Fibroblast of mammary gland (primary cell): ENCODE measurements at regions not wholly inside any gene's neighbourhood (a gene's known extent, or its start where the extent isn't known, plus 50 kb on each side); places are given as distances from the start of the nearest gene placed in this dataset.

ENCODE experiments used
- DNase-seq: peaks from one replicate; pipeline ENCODE4 v3.0.0-alpha.2; 2010; ENCODE audit warnings: low read depth
- H3K4me3 ChIP-seq: 2 replicates; pipeline ENCODE4 v1.5.1; 2011; ENCODE audit warnings: low read depth, mild to moderate bottlenecking, low read length, moderate library complexity; ENCODE audit not compliant: control insufficient read depth
- TF ChIP-seq, protein P1 (sequence below): conservative IDR thresholded peaks from 2 replicates; pipeline ENCODE4 v1.5.1; 2011; ENCODE audit warnings: low read depth, low read length, inconsistent platforms; ENCODE audit not compliant: control insufficient read depth, insufficient read depth

DNA sequence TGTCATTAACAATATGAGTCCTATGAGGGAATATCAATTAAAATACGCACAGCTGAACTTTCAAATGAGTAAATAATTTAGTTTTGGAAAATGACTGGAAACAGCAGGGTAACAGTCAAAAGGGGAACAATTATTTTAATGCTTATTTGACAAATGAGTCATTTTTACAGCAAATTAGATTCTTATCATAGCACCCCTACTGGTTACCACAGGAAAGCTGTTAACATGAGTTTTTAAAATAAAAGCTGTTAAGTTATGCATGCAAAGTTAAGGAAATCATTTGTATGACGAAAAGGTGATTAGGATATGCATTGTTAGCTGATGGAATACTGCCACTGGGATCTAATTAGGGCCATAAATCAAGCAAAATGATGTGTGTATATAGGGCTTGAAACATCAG is 435.1 kb upstream of the MEIS1 start:
- DNase-seq, result no peak
- H3K4me3 ChIP-seq, result no peak overlapping the region
- TF ChIP-seq, protein P1, sequence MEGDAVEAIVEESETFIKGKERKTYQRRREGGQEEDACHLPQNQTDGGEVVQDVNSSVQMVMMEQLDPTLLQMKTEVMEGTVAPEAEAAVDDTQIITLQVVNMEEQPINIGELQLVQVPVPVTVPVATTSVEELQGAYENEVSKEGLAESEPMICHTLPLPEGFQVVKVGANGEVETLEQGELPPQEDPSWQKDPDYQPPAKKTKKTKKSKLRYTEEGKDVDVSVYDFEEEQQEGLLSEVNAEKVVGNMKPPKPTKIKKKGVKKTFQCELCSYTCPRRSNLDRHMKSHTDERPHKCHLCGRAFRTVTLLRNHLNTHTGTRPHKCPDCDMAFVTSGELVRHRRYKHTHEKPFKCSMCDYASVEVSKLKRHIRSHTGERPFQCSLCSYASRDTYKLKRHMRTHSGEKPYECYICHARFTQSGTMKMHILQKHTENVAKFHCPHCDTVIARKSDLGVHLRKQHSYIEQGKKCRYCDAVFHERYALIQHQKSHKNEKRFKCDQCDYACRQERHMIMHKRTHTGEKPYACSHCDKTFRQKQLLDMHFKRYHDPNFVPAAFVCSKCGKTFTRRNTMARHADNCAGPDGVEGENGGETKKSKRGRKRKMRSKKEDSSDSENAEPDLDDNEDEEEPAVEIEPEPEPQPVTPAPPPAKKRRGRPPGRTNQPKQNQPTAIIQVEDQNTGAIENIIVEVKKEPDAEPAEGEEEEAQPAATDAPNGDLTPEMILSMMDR, result peak; percentile 31

DNA sequence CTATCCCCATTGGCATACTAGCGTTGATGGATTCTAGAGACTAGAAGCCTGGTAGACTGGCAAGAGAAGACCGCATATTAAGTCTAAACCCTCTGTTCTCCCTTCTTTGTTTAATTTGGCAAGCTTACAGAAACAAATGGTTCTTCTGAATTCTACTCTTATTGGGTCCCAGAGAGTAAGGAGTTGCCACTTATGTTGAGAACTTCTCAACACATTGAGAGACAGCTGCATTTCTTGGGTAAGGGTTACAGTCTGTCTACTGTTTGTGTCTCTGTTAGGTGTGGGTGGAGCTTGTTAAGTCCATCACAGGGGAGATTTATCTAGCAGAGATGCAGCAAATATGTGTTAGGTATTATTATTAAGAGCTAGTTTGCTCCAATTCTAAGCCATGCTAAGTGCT is 435.8 kb upstream of the MEIS1 start:
- TF ChIP-seq, protein P1, result no peak
- H3K4me3 ChIP-seq, result no peak overlapping the region

DNA sequence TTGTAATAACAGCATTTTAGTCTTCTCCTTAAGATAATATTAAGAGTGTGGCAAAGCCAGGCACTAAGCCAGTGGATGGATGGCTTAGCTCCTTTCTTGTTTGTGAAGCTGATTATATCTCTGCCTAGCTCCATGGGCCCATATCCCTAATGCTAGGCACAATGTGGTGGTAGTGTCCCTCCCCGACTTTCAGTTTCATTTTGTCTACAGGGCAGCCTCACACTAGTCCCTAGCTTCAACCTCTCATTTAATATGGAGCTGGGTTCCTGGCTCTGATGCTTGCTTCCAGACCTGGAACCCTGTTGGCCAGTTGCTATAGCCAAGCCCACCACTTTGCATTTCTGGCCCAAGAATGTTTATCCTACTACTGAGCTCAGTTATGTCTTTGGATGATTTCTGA is 437.0 kb upstream of the MEIS1 start:
- TF ChIP-seq, protein P1, result no peak

More for the DNA sequence above, 435.8 kb upstream of the MEIS1 start:
- no peak for DNase-seq

DNA sequence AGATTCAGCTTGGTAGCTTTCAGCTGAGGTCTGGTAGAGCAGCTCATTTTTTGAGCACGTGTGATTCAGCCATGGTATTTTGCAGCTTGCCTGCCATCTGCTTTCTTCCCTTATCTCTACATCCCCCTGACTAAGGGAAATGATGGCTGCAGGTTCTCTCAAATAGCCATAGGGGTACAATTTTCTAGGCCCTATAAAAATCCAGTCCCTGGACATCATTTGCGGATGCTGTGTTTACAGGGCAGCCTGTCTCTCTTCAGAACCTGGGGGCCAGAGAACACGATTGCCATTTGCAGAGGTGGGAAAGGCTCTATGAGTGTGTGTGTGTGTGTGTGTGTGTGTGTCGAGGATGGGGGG is 442.7 kb upstream of the MEIS1 start:
- DNase-seq, result no peak
- TF ChIP-seq, protein P1, result no peak
- no peak overlapping the region for H3K4me3 ChIP-seq

More for the DNA sequence above, 437.0 kb upstream of the MEIS1 start:
- H3K4me3 ChIP-seq, result no peak overlapping the region
- DNase-seq, result no peak

DNA sequence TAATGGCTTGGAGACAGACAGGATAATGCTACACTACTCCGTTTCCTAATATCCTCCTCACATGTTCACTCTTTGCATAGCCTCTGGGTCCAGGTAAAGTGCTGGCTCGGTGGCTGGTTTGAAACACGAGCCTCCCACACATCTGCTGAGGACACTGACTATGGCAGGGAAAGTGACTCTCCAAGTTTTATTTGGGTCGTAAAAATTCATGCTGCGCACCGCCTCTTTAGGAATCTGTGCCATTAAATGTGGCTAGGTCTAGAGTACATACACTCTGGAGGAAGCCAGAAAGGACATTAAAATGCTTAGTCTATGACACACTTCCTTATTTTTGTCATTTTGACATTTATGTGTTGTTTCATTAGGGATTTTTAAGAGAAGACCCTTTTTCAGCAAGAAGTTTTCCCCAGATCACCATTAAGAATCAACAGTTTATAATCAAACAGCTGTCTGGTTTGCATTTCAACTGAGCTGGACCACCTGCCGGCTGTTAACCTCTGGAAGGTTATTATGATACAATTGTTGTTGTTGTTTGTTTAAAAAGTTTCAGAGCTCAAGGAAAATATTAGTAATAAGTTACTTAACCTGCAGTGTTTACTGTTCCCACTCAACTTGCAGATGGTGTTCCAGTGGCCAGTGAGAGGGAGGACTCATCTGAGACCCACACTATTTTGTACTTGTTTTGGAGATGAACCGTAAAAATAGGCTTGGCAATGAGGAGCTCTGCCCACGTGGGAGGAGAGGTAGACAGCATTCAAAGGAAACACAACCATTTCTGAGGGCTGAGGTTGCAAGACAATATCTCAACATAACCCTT is 443.3 kb upstream of the MEIS1 start:
- DNase-seq, result no peak
- TF ChIP-seq, protein P1, result no peak
- H3K4me3 ChIP-seq, result no peak overlapping the region

DNA sequence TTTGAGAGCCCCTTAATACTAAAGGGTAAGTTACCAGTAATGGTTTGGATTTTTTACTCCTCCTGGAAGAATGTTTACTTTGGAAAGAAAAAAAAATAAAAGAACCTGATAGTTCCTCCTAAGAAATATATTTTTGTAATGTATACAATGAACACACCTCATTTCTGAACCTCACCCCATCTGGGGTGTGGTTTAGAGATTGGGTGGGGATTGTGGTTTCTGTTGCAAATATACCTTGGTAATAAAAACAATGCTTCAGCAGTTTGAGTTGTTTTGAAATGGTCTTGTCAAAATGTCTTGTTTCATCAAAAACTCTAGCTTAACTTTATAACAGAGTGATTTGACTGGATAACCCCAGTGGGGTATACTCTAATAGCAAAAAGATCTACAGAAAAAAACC is 448.9 kb upstream of the MEIS1 start:
- DNase-seq, result no peak
- no peak overlapping the region for H3K4me3 ChIP-seq
- TF ChIP-seq, protein P1, result no peak
